Adrenal gland (tissue), 5 donors: ENCODE measurements at regions not wholly inside any gene's neighbourhood (a gene's known extent, or its start where the extent isn't known, plus 50 kb on each side); places are given as distances from the start of the nearest gene placed in this dataset.

Experiments used
- CTCF ChIP-seq, 6 experiments: fragments of 450-650 bp in 4 of 6; fragments of 200-600 bp in 2 of 6; sonication (generic) in 1 of 6; IDR thresholded peaks; 1 replicate in 5 of 6; 2 replicates in 1 of 6; pipeline versions ENCODE4 v1.5.1 to v1.8.0; 2016 to 2021; ENCODE audit warnings: antibody characterized with exemption in 6 of 6, mild to moderate bottlenecking in 2 of 6, moderate library complexity in 1 of 6
- POLR2A ChIP-seq, 2 donors: fragments of 450-650 bp; IDR thresholded peaks; one replicate each; pipeline ENCODE4 v1.6.1; 2017; ENCODE audit warnings: antibody characterized with exemption in 2 of 2, mild to moderate bottlenecking in 2 of 2, moderate library complexity in 1 of 2
- donor health status: DM: no; HTN: no; CAD: no.

- TF ChIP-seq CTCF (IDR thresholded peaks at IDR 0.05), result no peak
- no peak for TF ChIP-seq POLR2A (IDR thresholded peaks at IDR 0.05)
Measured at GRCh38 chr10:57303566-57303965, 942.5 kb upstream of the ZWINT start.
